OCI-LY3 (cell line): ENCODE measurements at regions not wholly inside any gene's neighbourhood (a gene's known extent, or its start where the extent isn't known, plus 50 kb on each side); places are given as distances from the start of the nearest gene placed in this dataset.

Experiments
- H2AFZ ChIP-seq: fragments of 200-600, 300-600 bp; shearing (Covaris generic); 2 replicates; pipeline ENCODE4 v1.6.0; 2014; ENCODE audit warnings: antibody characterized with exemption, low read depth, low read length
- H3K27ac ChIP-seq: fragments of 200-600, 300-600 bp; sonication (generic); 2 replicates; pipeline ENCODE4 v1.5.1; 2014; ENCODE audit warnings: mild to moderate bottlenecking, low read length, moderate library complexity, mixed read lengths
- H3K27me3 ChIP-seq: fragments of 200-600, 300-600 bp; sonication (generic); 2 replicates; pipeline ENCODE4 v1.6.1; 2014; ENCODE audit warnings: low read depth, low read length, mixed read lengths
- H3K36me3 ChIP-seq: fragments of 200-600, 300-600 bp; sonication (generic); replicated peaks from 2 replicates; pipeline ENCODE3; 2014; ENCODE audit warnings: low read depth, low read length, mixed read lengths
- H3K4me1 ChIP-seq: fragments of 300-600, 200-600 bp; sonication (generic); 2 replicates; pipeline ENCODE4 v1.6.1; 2014; ENCODE audit warnings: low read length, mixed read lengths
- H3K4me2 ChIP-seq: fragments of 200-600, 300-600 bp; sonication (generic); 2 replicates; pipeline ENCODE4 v1.6.1; 2014; ENCODE audit warnings: low read length, mixed read lengths
- H3K4me3 ChIP-seq: fragments of 300-600, 200-600 bp; sonication (generic); 2 replicates; pipeline ENCODE4 v1.5.1; 2014; ENCODE audit warnings: antibody characterized with exemption, mild to moderate bottlenecking, low read length, moderate library complexity
- H3K79me2 ChIP-seq: fragments of 300-600, 200-600 bp; shearing (Covaris generic); 2 replicates; pipeline ENCODE4 v1.6.1; 2014; ENCODE audit warnings: mild to moderate bottlenecking, low read length, mixed read lengths
- H3K9ac ChIP-seq: fragments of 300-600, 200-600 bp; shearing (Covaris generic); 2 replicates; pipeline ENCODE4 v1.6.0; 2014; ENCODE audit warnings: mild to moderate bottlenecking, low read length, moderate library complexity
- H3K9me3 ChIP-seq: fragments of 200-600, 300-600 bp; shearing (Covaris generic); 2 replicates; pipeline ENCODE4 v1.6.1; 2014; ENCODE audit warnings: low read length, mixed read lengths; ENCODE audit not compliant: insufficient read depth
- H4K20me1 ChIP-seq: fragments of 200-600, 300-600 bp; sonication (generic); 2 replicates; pipeline ENCODE4 v1.6.1; 2016; ENCODE audit warnings: low read length, mixed read lengths; ENCODE audit not compliant: insufficient read depth
- CTCF ChIP-seq: fragments of 200-600, 300-600 bp; sonication (generic); IDR thresholded peaks from 2 replicates; pipeline ENCODE4 v1.5.1; 2014; ENCODE audit warnings: antibody characterized with exemption, low read length, low read depth
- EZH2phosphoT487 ChIP-seq: fragments of 200-600 bp; shearing (Covaris generic); IDR thresholded peaks from 2 replicates; pipeline ENCODE4 v1.6.1; 2018; ENCODE audit warnings: antibody characterized with exemption, mixed run types, low read depth

GRCh38 chr7:109926738-109927137, 1164.2 kb upstream of the LRRN3 start:
- Histone ChIP-seq H3K79me2 (no peaks in the 10 kb centered on the region), H3K9me3 (no peaks in the 10 kb centered on the region), H3K4me1 (no peaks in the 10 kb centered on the region), H4K20me1 (no peaks in the 10 kb centered on the region), H3K4me3 (no peak overlapping the region), H3K4me2 (no peak overlapping the region), H2AFZ (no peak overlapping the region), H3K27ac (no peak overlapping the region), H3K36me3 (no peaks in the 10 kb centered on the region), H3K27me3 (no peaks in the 10 kb centered on the region), H3K9ac (no peak overlapping the region)
- TF ChIP-seq CTCF, result no peak
- no peak for TF ChIP-seq EZH2phosphoT487

DNA sequence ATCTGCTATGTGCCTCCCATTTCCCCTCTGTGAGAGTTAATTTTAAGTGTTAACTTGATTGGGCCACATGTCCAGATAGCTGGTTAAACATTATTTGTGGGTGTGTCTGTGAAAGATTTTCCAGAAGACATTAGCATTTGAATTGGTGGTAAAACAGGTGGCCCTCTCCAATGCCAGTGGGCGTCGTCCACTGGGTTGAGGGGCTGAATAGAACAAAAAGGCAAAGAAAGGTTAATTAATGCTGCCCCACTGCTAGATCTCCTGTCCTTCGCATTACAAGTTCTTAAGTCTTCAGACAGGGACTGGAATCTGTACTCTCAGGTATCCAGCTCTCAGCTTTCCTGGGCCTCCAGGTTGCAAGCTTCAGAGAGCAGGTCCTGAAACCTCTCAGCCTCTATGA, 1160.9 kb upstream of the LRRN3 start:
- TF ChIP-seq CTCF (no peak), EZH2phosphoT487 (no peak)
- no peaks in the 10 kb centered on the region for H3K9me3 ChIP-seq
- no peaks in the 10 kb centered on the region for H4K20me1 ChIP-seq

DNA sequence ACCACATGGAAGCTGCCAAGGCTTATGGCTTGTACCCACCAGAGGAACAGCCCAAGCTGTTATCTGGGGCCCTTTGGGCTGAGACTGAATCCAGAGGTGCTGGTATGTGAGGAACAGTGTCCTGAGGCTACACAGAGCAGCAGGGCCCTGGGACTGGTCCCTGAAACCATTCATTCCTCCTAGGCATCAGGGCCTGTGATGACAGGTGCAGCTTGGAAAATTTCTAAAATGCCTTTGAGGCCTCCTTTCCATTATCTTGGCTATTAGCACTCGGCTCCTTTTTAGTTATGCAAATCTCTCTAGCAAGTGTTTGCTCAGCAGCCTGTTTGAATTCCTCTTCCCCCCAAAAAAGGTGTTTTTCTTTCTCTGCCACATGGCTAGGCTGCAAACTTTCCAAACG, 1151.7 kb upstream of the LRRN3 start:
- Histone ChIP-seq H3K4me3 (no peak overlapping the region), H3K9me3 (no peaks in the 10 kb centered on the region)
- TF ChIP-seq EZH2phosphoT487, result no peak
- no peak for TF ChIP-seq CTCF

More for the DNA sequence above, 1160.9 kb upstream of the LRRN3 start:
- no peak overlapping the region for H3K27ac ChIP-seq
- no peak overlapping the region for H3K4me3 ChIP-seq
- H3K9ac ChIP-seq, result no peak overlapping the region
- H3K36me3 ChIP-seq, result no peaks in the 10 kb centered on the region
- H3K27me3 ChIP-seq, result no peaks in the 10 kb centered on the region
- no peaks in the 10 kb centered on the region for H3K79me2 ChIP-seq
- H3K4me1 ChIP-seq, result peaks cover 4% of the 10 kb centered on the region; the same call in 1 of the 2 replicates
- no peak overlapping the region for H2AFZ ChIP-seq
- no peak overlapping the region for H3K4me2 ChIP-seq

GRCh38 chr7:109945820-109946518, 1145.0 kb upstream of the LRRN3 start:
- Histone ChIP-seq H3K4me1 (no peaks in the 10 kb centered on the region), H3K36me3 (no peaks in the 10 kb centered on the region), H3K27me3 (no peaks in the 10 kb centered on the region), H3K4me3 (no peak overlapping the region), H3K9me3 (no peaks in the 10 kb centered on the region), H3K4me2 (no peak overlapping the region), H4K20me1 (no peaks in the 10 kb centered on the region), H3K9ac (no peak overlapping the region), H3K27ac (no peak overlapping the region), H3K79me2 (no peaks in the 10 kb centered on the region), H2AFZ (no peak overlapping the region)
- TF ChIP-seq CTCF (no peak), EZH2phosphoT487 (no peak)

More for the DNA sequence above, 1151.7 kb upstream of the LRRN3 start:
- no peaks in the 10 kb centered on the region for H3K4me1 ChIP-seq
- H3K36me3 ChIP-seq, result no peaks in the 10 kb centered on the region
- H3K27me3 ChIP-seq, result no peaks in the 10 kb centered on the region
- H3K9ac ChIP-seq, result no peak overlapping the region
- no peaks in the 10 kb centered on the region for H4K20me1 ChIP-seq
- H3K27ac ChIP-seq, result no peak overlapping the region
- no peak overlapping the region for H3K4me2 ChIP-seq
- no peaks in the 10 kb centered on the region for H3K79me2 ChIP-seq
- no peak overlapping the region for H2AFZ ChIP-seq
